ENCODE measurements at regions not wholly inside any gene's neighbourhood (a gene's known extent, or its start where the extent isn't known, plus 50 kb on each side); places are given as distances from the start of the nearest gene placed in this dataset.

GRCh38 chr1:5717031-5717682 is 275.1 kb downstream of the NPHP4 start:
- intact Hi-C loops (cut with micrococcal nuclease), result no loop called here

GRCh38 chr1:5716126-5716525 is 276.1 kb downstream of the NPHP4 start:
- intact Hi-C loops (cut with micrococcal nuclease), result no loop called here

- intact Hi-C loops (cut with micrococcal nuclease), result no loop called here
These were observed 278.9 kb downstream of the NPHP4 start for GRCh38 chr1:5713101-5714010.

- intact Hi-C loops (cut with micrococcal nuclease), result no loop called here
These were observed 280.1 kb downstream of the NPHP4 start for GRCh38 chr1:5711956-5712645.

- intact Hi-C loops (cut with micrococcal nuclease), result no loop called here
These were observed 281.1 kb downstream of the NPHP4 start for GRCh38 chr1:5711079-5711478.

GRCh38 chr1:5709976-5710375 is 282.2 kb downstream of the NPHP4 start:
- intact Hi-C loops (cut with micrococcal nuclease), result no loop called here

GRCh38 chr1:5709461-5709975 is 282.7 kb downstream of the NPHP4 start:
- intact Hi-C loops (cut with micrococcal nuclease), result no loop called here

GRCh38 chr1:5708346-5709245 is 283.6 kb downstream of the NPHP4 start:
- intact Hi-C loops (cut with micrococcal nuclease), result no loop called here

- intact Hi-C loops (cut with micrococcal nuclease), result no loop called here
These were observed 284.5 kb downstream of the NPHP4 start for GRCh38 chr1:5707566-5708345.

- intact Hi-C loops (cut with micrococcal nuclease), result no loop called here
These were observed 286.0 kb downstream of the NPHP4 start for GRCh38 chr1:5706239-5706638.

- intact Hi-C loops (cut with micrococcal nuclease), result no loop called here
These were observed 286.5 kb downstream of the NPHP4 start for GRCh38 chr1:5705751-5706150.

- intact Hi-C loops (cut with micrococcal nuclease), result no loop called here
These were observed 287.4 kb downstream of the NPHP4 start for GRCh38 chr1:5704561-5705514.

GRCh38 chr1:5701642-5702041 is 290.6 kb downstream of the NPHP4 start:
- intact Hi-C loops (cut with micrococcal nuclease), result no loop called here

GRCh38 chr1:5693568-5693967 is 298.7 kb downstream of the NPHP4 start:
- intact Hi-C loops (cut with micrococcal nuclease), result no loop called here

GRCh38 chr1:5692664-5693063 is 299.6 kb downstream of the NPHP4 start:
- intact Hi-C loops (cut with micrococcal nuclease), result no loop called here

- intact Hi-C loops (cut with micrococcal nuclease), result no loop called here
These were observed 300.3 kb downstream of the NPHP4 start for GRCh38 chr1:5691795-5692509.

- intact Hi-C loops (cut with micrococcal nuclease), result no loop called here
These were observed 301.3 kb downstream of the NPHP4 start for GRCh38 chr1:5690898-5691297.

- intact Hi-C loops (cut with micrococcal nuclease), result no loop called here
These were observed 301.9 kb downstream of the NPHP4 start for GRCh38 chr1:5690291-5690690.

Measured in T-helper 1 cell treated with Interleukin-12 subunit alpha and Interleukin-12 subunit beta and Interleukin-4 antibody, amounts not matched to agents 30 ng/mL and 1 ng/mL, for 36 hours (primary cell).